ENCODE measurements at regions not wholly inside any gene's neighbourhood (a gene's known extent, or its start where the extent isn't known, plus 50 kb on each side); places are given as distances from the start of the nearest gene placed in this dataset.
"Not testable (repeated sequence)": the region's sequence is repeated elsewhere in the genome, so short reads cannot be mapped to it uniquely, and the experiment has no call there.

- in situ Hi-C loops (cut with HindIII; ENCODE audit: low pct_unique_long_range_greater_than_20kb, low sequenced_read_pairs): no loop called here
- no peak for DNase-seq (ENCODE audit: low read depth in 1 of 2, low spot score in 1 of 2)
- no peak for TF ChIP-seq JUND (IDR thresholded peaks at IDR 0.05; ENCODE audit: low read depth)
Measured at GRCh38 chr2:14074691-14075090, 557.8 kb upstream of the LRATD1 start.

GRCh38 chr2:14079576-14079975 lies 552.9 kb upstream of the LRATD1 start:
- no peak for DNase-seq (ENCODE audit: low read depth in 1 of 2, low spot score in 1 of 2)
- in situ Hi-C loops (cut with HindIII; ENCODE audit: low pct_unique_long_range_greater_than_20kb, low sequenced_read_pairs): no loop called here
- no peak for TF ChIP-seq JUND (IDR thresholded peaks at IDR 0.05; ENCODE audit: low read depth)

- in situ Hi-C loops (cut with HindIII; ENCODE audit: low pct_unique_long_range_greater_than_20kb, low sequenced_read_pairs): no loop called here
- no peak for DNase-seq (ENCODE audit: low read depth in 1 of 2, low spot score in 1 of 2)
- TF ChIP-seq JUND (IDR thresholded peaks at IDR 0.05; ENCODE audit: low read depth): no peak
Measured at GRCh38 chr2:14081521-14081920, 551.0 kb upstream of the LRATD1 start.

- in situ Hi-C loops (cut with HindIII; ENCODE audit: low pct_unique_long_range_greater_than_20kb, low sequenced_read_pairs): no loop called here
- DNase-seq (ENCODE audit: low read depth in 1 of 2, low spot score in 1 of 2): no peak
- TF ChIP-seq JUND (IDR thresholded peaks at IDR 0.05; ENCODE audit: low read depth): no peak
Measured at GRCh38 chr2:14082640-14083039, 549.9 kb upstream of the LRATD1 start.

DNA sequence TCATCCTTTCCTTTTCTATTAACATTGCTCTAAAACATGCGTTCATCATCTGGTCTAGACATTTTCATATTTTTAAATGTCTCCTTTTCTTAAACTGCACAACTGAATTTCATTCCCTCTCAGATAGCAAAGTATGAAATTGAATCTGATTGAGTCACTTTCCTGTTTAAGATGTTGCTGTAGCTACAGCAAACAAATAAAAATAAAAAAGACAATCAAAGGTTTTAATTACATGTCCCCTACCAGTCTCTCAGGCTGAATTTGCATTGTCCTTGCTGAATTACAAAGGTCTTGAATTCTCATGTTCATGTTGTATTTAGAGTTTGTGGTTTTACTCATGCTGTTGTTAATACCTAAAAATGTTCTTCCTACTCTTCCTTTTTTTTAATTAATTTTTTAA lies 537.9 kb upstream of the LRATD1 start:
- in situ Hi-C loops (cut with HindIII; ENCODE audit: low pct_unique_long_range_greater_than_20kb, low sequenced_read_pairs): no loop called here
- TF ChIP-seq JUND (IDR thresholded peaks at IDR 0.05; ENCODE audit: low read depth): no peak
- no peak for DNase-seq (ENCODE audit: low read depth in 1 of 2, low spot score in 1 of 2)

GRCh38 chr2:14099101-14099500 lies 533.4 kb upstream of the LRATD1 start:
- in situ Hi-C loops (cut with HindIII; ENCODE audit: low pct_unique_long_range_greater_than_20kb, low sequenced_read_pairs); DNase-seq (ENCODE audit: low read depth in 1 of 2, low spot score in 1 of 2): not testable (repeated sequence)

- TF ChIP-seq JUND (IDR thresholded peaks at IDR 0.05; ENCODE audit: low read depth): no peak
- no peak for DNase-seq (ENCODE audit: low read depth in 1 of 2, low spot score in 1 of 2)
- in situ Hi-C loops (cut with HindIII; ENCODE audit: low pct_unique_long_range_greater_than_20kb, low sequenced_read_pairs): no loop called here
Measured at GRCh38 chr2:14114275-14114674, 518.2 kb upstream of the LRATD1 start.

- no peak for DNase-seq (ENCODE audit: low read depth in 1 of 2, low spot score in 1 of 2)
- TF ChIP-seq JUND (IDR thresholded peaks at IDR 0.05; ENCODE audit: low read depth): no peak
- in situ Hi-C loops (cut with HindIII; ENCODE audit: low pct_unique_long_range_greater_than_20kb, low sequenced_read_pairs): no loop called here
Measured at GRCh38 chr2:14120376-14120775, 512.1 kb upstream of the LRATD1 start.

DNA sequence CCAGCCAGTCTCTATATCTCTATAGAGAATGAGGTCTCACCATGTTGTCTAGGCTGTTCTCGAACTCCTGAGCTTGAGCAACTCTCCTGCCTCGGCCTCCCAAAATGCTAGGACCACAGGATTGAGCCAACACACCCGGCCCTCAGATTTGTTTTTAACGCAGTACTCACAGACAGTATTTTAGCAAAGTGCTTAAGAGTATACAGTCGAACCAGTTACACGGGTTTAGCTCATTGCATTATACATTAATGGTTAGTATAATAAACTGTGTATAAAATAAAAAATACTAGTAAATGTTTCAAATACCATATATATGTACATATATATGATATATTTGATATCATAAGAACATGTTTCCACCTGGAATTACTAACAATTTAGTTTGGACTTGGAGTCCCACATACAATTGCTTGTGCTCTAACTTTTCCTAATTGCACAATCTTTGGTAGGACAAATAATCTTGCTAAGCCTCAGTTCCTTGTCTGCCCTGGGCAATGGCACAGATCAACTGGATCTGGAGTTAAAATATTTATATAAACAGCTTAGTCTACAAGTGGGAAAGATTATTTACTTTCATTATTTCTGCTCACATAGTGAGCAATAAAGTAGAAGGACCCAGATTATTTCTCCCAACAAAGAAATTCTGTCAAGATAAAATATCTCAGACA lies 508.9 kb upstream of the LRATD1 start:
- peak; percentile 52; the same call in 1 of the 2 replicates for TF ChIP-seq JUND (IDR thresholded peaks at IDR 0.05; ENCODE audit: low read depth)
- DNase-seq (ENCODE audit: low read depth in 1 of 2, low spot score in 1 of 2): peak; percentile 8 to 74
- in situ Hi-C loops (cut with HindIII; ENCODE audit: low pct_unique_long_range_greater_than_20kb, low sequenced_read_pairs): no loop called here

DNA sequence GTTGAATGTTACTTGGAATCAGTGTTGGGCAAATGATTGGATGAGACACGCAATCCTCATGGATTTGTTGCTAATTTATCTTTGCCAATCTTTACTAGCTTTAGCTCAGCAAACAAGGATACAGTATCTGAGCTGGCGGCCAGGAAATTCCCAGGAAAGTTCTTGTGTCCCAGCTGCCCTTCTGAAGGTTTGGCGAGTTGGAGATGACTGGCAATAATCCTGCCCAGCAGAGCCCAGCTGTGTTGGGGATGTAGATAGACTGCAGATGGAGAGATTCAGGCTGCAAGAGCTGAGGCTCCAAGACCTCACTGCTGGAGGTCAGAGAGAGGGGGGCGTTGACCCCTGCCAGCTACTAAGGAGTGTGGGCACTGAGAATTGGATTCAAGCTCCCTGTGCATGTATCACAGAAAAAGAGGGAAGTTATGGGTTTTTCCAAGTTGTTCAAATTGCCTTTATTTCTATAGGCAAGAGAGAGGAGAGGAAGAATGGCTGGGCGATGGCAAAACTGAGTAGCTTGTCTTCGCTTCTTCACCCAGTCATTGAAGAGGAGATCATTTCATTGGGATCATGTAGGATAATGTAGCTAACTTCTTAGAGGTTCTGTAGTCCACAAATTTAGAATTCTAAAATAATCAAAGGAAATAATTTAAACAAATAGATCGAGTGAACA lies 506.8 kb upstream of the LRATD1 start:
- in situ Hi-C loops (cut with HindIII; ENCODE audit: low pct_unique_long_range_greater_than_20kb, low sequenced_read_pairs): no loop called here
- peak in 1 of 2 experiments; percentile 52 for DNase-seq (ENCODE audit: low read depth in 1 of 2, low spot score in 1 of 2)
- TF ChIP-seq JUND (IDR thresholded peaks at IDR 0.05; ENCODE audit: low read depth): no peak

DNA sequence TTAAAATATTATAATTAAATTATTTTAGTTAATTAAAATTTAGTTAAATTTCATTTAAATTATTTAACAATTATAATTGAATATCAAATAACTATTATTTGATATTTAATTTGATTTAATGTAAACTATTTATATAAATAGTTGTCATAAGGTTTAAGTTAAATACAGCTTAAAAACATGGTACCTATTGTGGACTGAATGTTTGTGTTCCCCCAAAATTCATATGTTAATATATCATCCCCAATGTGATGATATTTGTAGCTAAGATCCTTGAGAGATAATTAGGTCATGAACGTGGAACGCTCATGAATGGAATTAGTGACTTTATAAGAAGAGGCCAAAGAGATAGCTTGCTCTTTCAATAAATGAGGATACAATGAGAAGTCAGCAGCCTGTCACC lies 505.7 kb upstream of the LRATD1 start:
- no peak for TF ChIP-seq JUND (IDR thresholded peaks at IDR 0.05; ENCODE audit: low read depth)
- in situ Hi-C loops (cut with HindIII; ENCODE audit: low pct_unique_long_range_greater_than_20kb, low sequenced_read_pairs): no loop called here
- no peak for DNase-seq (ENCODE audit: low read depth in 1 of 2, low spot score in 1 of 2)

DNA sequence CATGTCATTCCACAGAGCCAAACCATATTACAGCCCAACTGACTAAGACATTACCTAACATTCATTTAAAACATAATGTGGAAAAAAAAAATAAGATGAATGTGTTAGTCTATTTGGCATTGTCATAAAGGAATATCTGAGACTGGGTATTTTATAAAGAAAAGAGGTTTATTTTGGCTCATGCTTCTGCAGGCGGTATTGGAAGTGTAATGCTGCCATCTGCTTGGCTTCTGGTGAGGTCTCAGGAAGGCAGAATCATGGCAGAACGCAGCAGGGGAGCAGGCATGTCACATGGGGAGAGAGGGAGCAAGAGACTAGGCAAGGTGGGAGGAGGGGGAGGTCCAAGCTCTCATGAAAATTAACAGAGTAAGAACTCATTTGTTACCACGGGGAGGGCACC lies 504.8 kb upstream of the LRATD1 start:
- no peak for TF ChIP-seq JUND (IDR thresholded peaks at IDR 0.05; ENCODE audit: low read depth)
- in situ Hi-C loops (cut with HindIII; ENCODE audit: low pct_unique_long_range_greater_than_20kb, low sequenced_read_pairs): no loop called here
- DNase-seq (ENCODE audit: low read depth in 1 of 2, low spot score in 1 of 2): no peak

DNA sequence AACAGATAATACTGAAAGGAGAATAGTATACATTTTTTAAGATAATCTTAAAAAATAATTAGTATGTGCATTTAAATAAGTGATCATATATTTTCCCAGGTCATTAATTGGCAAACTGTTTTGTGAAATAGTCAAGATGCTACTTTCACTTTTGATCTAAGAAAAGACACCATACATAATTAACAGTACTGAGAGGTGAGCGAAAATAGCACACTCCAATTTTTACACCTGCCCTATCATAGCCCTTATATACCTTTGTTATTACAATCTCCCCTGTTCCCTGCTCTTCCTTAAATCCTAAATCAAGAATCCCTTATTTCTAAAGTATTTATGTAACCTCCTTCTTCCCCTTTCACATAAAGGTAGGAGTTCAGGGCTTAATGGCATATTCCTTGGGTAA lies 500.1 kb upstream of the LRATD1 start:
- no peak for TF ChIP-seq JUND (IDR thresholded peaks at IDR 0.05; ENCODE audit: low read depth)
- no peak for DNase-seq (ENCODE audit: low read depth in 1 of 2, low spot score in 1 of 2)
- in situ Hi-C loops (cut with HindIII; ENCODE audit: low pct_unique_long_range_greater_than_20kb, low sequenced_read_pairs): no loop called here

DNA sequence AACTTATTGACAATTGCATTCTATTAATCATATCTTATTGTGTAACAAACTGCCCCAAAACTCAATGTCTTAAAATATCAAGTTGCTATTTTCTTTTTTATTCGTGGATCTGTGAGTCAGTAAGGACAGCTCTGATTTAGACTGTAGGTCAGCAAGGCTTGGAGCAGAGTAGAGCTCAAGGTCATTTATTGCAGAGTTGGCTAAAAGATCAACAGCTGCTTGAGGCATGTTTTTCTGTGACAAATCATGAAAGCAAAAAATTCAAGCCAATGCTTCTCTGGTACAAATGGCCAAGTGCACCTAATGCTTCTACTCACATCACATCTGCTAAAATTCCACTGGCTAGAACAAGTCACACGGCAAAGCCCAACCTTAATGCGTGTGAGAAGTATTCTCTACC lies 497.7 kb upstream of the LRATD1 start:
- TF ChIP-seq JUND (IDR thresholded peaks at IDR 0.05; ENCODE audit: low read depth): no peak
- DNase-seq (ENCODE audit: low read depth in 1 of 2, low spot score in 1 of 2): no peak
- in situ Hi-C loops (cut with HindIII; ENCODE audit: low pct_unique_long_range_greater_than_20kb, low sequenced_read_pairs): no loop called here
